ENCODE measurements at regions not wholly inside any gene's neighbourhood (a gene's known extent, or its start where the extent isn't known, plus 50 kb on each side); places are given as distances from the start of the nearest gene placed in this dataset.

- Histone ChIP-seq H3K36me3 (ENCODE audit: control insufficient read depth, insufficient read depth, low read length) (no peaks in the 10 kb centered on the region), H2BK5ac (ENCODE audit: low read depth, low read length, poor library complexity, severe bottlenecking) (no peak overlapping the region), H3K4me3 (ENCODE audit: insufficient read depth, low read depth, low read length) (no peak overlapping the region), H4K91ac (ENCODE audit: insufficient read depth, low read depth, low read length) (no peak overlapping the region), H4K5ac (ENCODE audit: low read depth, low read length) (no peak overlapping the region), H3K4me2 (ENCODE audit: low read depth, low read length) (no peak overlapping the region), H2AK5ac (ENCODE audit: low read depth, low read length) (no peak overlapping the region), H3K9ac (ENCODE audit: low read depth, low read length) (no peak overlapping the region), H2BK15ac (ENCODE audit: low read depth, low read length) (no peak overlapping the region), H2AFZ (replicated peaks; ENCODE audit: low read length, poor library complexity) (no peak overlapping the region), H3K27me3 (ENCODE audit: control insufficient read depth, insufficient read depth, low read length) (peaks cover 8% of the 10 kb centered on the region), H3K56ac (ENCODE audit: extremely low read depth, insufficient read depth, low read length) (no peak overlapping the region), H3K14ac (replicated peaks; ENCODE audit: low read depth, low read length) (no peak overlapping the region), H3K4ac (ENCODE audit: low read depth, low read length) (no peak overlapping the region), H4K20me1 (ENCODE audit: insufficient read depth, low read length) (no peaks in the 10 kb centered on the region), H3K18ac (ENCODE audit: low read depth, low read length) (no peak overlapping the region), H2BK120ac (ENCODE audit: low read depth, low read length) (no peak overlapping the region), H3K4me1 (ENCODE audit: control insufficient read depth, insufficient read depth, low read length) (no peaks in the 10 kb centered on the region), H2AK9ac (replicated peaks; ENCODE audit: low read depth, low read length, poor library complexity) (no peak overlapping the region), H3K27ac (ENCODE audit: insufficient read depth, low read length) (no peak overlapping the region), H3K79me1 (ENCODE audit: low read depth in 1 of 2, low read length in 2 of 2) (no peaks in the 10 kb centered on the region), H2BK20ac (ENCODE audit: low read depth, low read length) (no peak overlapping the region), H3K23ac (ENCODE audit: low read depth, low read length) (no peak overlapping the region), H3K9me1 (ENCODE audit: insufficient read depth, low read length) (no peaks in the 10 kb centered on the region), H4K8ac (ENCODE audit: low read depth in 2 of 2, low read length in 2 of 2) (no peak overlapping the region), H3K9me3 (ENCODE audit: control insufficient read depth, insufficient read depth, low read length) (no peaks in the 10 kb centered on the region)
- ChIA-PET POLR2A (ENCODE audit: unreplicated experiment) (no interaction called here), CTCF (no interaction called here)
- TF ChIP-seq CEBPB (IDR thresholded peaks at IDR 0.05; ENCODE audit: low read depth, low read length), result no peak
- no peak for TF ChIP-seq CHD1 (IDR thresholded peaks at IDR 0.05; ENCODE audit: low read depth, low read length)
- no peak for TF ChIP-seq MXI1 (IDR thresholded peaks at IDR 0.05; ENCODE audit: borderline replicate concordance, low read depth, low read length)
- BruUV-seq (replicated peaks), result no TSS peak
- no peak for ATAC-seq (ENCODE audit: low read depth)
- intact Hi-C loops (cut with micrococcal nuclease), result no loop called here
- dilution Hi-C loops (cut with HindIII; ENCODE audit: low sequenced_read_pairs, unreplicated experiment), result no loop called here
- no peak for DNase-seq
- WGBS, 2 experiments (ENCODE audit: extremely low coverage in 2 of 2, insufficient read length in 1 of 2), result no CpG with 5 or more reads among the region's 3 CpGs
- in situ Hi-C loops (cut with MboI; ENCODE audit: low sequenced_read_pairs), result no loop called here
These were observed 390.4 kb downstream of the SIPA1L2 start for GRCh38 chr1:232239522-232239921.

Data from IMR-90 (cell line).